GM21367 (cell line): ENCODE measurements at regions not wholly inside any gene's neighbourhood (a gene's known extent, or its start where the extent isn't known, plus 50 kb on each side); places are given as distances from the start of the nearest gene placed in this dataset.
"Not testable (repeated sequence)": the region's sequence is repeated elsewhere in the genome, so short reads cannot be mapped to it uniquely, and the experiment has no call there.

Source experiments
- ATAC-seq: cut with Tn5 transposase; IDR thresholded peaks from one replicate; pipeline ENCODE4 v1.9.1; 2021; ENCODE audit not compliant: unreplicated experiment

DNA sequence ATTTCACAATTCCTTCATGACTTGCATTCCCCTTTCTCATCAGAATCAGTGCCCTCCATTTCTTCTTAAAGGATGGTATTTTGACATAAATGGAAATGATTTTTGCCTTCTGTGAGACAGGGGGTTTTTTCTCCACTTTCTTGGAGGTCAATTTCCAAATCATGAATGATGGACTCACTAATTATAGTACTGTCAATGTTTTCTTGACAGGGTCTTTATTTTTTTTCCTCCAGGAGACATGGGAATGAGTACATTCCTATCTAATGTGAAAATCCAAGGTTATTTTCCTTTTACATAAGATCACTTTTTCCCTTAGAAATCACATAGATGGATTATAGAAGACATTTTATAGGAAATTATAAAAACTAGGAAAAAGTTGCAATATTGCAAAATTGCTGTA is 141.7 kb downstream of the SPATA31A6 start:
- ATAC-seq, result not testable (repeated sequence)

DNA sequence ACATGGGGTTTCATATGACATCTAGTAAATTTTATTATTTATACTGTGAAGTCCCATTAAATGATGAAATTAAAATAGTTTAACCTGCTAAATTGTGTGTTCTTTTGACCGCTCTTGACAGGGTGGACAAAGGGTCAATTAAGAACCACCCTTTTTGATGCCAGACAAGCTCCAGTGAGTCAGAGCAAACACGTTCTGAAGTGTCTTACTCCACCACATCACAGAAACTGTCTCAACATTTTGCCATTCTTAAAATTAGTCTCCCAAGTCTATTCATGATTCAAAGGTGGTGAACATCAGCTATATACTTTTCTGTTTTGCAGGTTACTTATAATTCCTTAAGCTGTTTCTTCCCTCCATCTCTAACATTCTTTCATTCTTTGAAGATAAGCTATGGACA is 142.1 kb downstream of the SPATA31A6 start:
- ATAC-seq, result not testable (repeated sequence)

DNA sequence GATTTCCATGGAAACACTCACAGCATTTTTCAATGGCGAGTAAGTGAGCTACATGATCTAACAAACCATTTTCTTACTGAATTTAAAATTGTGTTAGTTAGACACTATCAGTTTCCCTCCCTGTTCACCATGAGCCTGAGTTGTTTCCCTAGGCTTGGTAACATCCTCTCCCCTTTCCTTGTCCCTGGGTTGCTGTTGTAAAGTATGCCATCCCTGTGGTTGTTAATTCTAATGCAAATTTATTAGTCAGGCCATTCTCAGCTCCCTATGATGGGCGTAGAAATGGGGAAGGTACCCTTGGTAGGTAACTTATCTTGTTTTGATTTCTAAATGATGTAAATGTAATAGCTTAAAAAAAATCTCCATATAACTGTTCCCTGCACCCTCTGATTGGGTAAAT is 143.0 kb downstream of the SPATA31A6 start:
- ATAC-seq, result not testable (repeated sequence)

DNA sequence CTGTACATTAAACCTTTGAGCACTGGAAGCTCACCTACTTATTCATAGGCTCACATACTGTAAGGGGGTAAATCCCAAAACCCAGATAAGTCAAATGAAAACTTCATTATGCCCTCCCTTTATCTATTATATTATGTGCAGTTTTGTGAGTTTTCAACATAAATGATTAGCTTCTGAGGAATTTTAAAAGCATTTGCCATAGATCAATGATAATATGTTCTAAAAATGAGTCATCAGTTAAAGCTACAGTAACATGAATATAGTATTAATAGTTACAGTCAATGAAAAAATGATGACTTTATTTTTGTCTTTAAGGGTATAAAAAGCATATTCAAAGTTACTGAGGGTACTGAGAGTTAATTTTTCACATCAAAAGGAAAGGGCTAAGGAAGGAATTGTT is 151.9 kb downstream of the SPATA31A6 start:
- ATAC-seq, result not testable (repeated sequence)

DNA sequence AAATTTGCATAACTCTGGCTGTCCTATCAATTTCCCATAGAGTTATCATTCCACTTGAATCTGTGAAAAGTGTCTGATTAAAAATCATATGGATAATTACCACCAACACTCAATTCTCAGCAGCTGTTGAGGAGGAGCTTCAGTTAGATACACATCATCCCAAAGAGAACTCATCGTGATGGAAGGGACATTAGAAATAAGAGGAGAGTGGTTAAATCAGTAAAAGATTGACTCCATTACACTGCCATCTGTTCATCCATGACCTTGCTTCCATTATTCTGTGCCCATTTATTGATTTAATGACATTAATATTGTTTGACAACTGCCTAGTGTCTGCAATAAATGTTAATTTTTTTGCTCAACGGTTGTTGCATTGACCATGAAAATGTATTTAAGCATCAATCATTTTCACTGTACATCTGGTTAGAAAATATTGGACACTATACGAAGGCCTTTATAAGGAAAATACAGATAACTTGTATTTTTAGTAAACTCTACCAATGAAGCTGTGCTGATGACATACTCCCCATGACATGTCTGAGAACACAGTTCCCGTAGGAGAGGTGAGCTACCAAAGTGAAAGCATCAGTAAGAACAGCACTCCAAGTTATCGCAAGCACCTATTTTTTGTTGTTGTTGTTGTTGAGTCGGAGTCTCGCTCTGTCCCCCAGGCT is 152.7 kb downstream of the SPATA31A6 start:
- ATAC-seq, result not testable (repeated sequence)

DNA sequence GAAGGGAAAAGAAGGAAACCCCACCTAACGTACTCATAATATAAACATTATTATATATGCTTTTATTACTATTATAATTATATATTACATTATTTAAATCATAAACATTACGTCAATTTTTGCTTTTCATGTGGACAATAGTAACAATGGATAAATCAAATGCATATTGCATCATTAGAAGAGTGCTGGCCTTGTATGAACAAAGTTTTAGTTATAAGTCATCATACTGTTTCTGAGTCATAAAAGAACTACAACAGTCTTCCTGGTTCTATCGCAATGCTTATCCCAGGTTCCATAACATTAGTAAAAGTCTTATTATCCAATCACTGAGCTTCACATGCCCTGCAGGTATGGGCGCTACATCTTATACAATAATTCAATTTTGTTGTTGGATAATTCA is 154.8 kb downstream of the SPATA31A6 start:
- ATAC-seq, result not testable (repeated sequence)

DNA sequence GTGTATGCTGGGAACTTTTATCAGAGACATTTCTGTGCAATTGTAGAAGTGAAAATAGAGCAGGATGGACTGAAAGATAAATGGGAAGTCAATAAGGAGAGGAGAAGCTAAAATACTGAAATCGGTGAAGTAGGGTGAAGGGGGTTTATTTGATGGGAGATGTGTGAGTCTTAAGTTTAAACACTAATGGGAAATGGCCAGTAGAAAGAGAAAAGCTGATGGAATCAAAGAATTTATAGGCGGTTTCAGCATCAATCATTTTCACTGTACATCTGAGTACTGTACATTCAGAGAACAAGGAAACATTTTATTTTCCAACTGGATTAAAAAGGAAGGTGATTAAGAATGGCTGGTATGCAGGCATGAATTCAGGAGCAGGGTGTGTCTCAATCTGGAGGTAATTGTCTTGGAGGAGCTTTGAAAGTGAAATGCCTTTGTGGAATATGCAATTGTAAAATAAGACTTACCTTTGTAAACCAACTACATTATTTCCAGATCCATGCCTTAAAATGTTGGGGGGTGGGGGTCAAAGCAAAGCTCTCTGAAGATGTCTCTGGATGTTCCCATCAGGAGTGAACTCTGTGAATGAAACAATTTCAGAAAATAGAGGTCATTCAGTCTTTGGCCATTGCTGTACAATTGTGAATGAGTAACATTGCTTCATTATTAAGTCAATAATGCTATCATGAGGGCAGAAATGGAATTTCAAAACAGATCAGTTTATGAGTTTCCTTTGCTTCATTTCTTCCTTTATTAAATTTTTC is 156.4 kb downstream of the SPATA31A6 start:
- ATAC-seq, result not testable (repeated sequence)

DNA sequence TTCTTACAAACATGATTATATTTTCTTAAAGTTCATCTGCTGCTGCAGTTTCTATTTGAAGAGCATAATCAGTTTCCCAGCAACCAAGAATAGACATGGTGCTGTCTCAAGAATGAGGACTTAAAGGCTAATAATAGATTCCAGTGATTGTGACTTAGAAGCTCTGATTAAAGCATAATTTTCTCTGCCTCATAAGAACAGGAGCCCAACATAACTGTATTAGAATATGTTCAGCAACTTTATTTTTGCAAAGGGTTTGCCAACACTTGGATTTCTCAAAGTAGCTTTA is 156.9 kb downstream of the SPATA31A6 start:
- ATAC-seq, result not testable (repeated sequence)

DNA sequence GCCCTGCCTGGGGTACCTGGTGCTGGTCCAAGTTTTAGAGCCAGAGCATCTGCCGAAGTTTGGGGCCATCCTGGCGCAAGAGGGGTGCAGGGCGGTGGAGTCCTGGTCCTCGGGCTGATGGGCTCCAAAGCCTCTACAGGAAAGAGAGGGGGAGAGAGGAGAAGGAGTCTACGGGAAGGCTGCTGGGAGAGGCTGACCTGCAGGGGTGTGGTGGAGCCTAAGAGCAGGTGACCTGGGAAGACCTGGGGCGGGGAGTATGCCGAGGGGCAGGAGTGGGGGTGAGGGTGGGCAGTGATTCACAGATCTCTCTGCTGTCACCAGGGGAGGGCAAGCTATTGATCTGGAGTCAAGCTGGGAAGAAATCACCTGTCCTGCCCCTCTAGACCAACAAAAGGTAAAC is 158.4 kb downstream of the SPATA31A6 start:
- ATAC-seq, result not testable (repeated sequence)

DNA sequence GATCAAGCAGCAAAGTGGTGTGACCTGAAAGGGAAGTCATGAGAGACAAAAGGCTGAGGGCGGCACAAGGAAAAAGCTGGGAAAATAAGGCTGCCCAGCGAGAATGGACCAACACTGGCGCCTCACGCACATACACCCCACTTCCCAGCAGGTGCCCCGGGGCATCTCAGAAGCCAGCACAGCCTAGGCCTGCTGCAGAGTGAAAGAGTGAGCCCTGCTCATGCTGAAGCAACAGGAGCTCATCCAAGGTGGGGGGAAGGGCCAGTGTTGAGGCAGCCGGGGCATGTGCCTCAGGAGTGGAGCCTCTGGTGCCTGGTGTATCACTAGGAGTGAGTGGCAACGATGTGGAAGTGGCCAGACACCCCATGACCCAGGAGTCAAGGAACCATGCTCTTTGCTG is 158.8 kb downstream of the SPATA31A6 start:
- not testable (repeated sequence) for ATAC-seq

DNA sequence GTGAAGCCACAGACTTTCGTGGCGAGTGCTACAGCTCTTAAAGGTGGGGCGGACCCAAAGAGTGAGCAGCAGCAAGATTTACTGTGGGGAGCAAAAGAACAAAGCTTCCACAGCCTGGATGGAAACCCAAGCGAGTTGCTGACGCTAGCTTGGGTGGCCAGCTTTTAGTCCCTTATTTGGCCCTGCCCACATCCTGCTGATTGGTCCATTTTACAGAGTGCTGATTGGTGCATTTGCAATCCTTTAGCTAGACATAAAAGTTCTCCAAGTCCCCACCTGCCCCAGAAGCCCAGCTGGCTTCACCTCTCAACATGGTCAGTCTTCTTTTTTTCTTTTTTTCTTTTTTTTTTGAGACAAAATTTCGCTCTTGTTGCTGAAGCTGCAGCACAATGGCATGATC is 161.0 kb downstream of the SPATA31A6 start:
- ATAC-seq, result not testable (repeated sequence)

DNA sequence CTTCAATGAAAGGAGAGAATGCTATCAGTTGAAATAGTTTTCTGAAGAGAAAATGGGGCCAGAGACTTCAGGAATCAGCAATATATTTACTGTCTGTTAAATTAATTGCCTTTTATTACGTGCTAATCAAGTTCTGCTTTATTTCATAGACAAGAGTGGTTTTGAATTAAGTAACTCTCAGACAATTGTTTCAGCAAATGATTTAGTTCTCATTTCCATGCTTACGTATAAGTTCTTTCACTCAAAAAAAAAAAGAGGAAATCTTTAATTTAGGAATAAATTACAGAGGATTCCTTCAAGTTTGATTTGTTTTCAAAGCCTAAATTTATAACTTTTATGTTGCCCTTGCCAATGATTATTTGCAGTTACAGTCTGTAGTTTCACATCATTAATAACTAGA is 163.5 kb downstream of the SPATA31A6 start:
- ATAC-seq, result not testable (repeated sequence)

DNA sequence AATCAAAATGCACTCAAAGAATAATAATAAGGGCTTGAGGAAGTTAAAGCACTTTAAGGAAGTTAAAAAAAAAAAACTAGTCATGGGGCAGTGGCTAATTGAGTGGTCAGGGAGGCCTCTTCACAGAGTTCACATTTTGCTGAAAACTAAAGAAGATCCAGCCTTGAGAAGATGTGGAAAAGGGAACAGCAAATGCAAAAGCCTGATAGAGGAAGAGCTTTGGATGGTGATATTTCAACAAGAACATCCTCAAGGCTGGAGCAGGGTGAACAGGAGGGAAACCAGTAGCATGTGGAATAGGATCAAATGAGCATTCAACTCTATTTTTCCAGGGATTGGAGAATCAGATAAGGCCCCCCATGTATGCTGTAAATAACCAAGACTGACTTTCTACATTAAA is 165.7 kb downstream of the SPATA31A6 start:
- ATAC-seq, result not testable (repeated sequence)

DNA sequence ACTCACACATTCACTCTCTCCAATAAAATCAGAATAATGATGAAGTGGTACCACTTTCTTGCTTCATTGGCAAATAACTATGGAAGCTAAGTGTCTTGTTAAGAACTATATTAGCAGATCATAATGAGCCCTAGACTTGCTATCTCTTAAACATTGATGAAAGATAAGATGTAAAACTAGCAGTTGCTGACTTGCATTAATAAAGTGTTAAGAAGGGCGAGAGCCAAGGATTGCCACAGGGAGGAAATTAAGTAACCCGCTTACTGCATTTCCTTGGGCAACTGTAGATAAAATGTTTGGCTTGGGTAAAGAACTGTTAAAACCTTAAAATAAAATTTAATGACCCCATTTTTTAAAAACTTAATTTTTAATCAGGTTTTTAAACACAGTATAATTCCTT is 167.0 kb downstream of the SPATA31A6 start:
- not testable (repeated sequence) for ATAC-seq

DNA sequence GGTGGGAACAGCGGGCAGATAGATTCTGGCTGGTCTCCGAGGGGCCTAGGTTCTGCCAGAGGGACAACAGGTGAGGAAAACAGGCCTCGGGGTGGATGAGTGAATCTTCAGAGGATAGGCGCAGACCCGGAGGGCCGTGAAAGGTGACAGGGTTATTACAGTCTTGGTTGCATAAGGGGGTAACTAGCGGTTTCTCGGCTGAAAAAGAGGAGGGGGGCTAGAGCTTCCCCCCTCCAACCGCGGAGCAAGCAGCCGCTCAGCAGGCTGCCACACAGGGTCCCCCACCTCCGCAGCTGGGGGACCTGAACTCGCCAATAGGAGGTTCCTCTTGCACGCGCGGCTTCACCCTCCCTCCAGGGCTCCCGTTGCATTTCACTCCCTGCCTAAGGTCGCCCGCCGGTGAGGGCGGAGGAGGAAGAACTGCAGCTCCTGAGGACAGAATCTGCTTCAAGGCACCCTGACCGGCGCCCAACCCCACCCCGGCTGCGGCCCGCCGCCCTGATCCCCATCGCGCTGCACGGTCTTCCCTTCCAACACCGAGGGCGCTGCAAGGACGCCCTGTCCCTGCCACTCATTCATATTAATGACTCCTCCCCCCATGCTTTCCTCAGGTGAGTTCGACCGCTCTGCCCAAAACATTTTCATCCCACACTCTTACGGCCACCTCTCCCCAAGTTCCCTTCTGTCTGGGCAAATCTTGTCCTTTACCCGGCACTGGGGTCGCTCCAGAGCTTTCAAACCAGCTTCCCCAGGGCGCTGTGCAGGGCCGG is 174.3 kb downstream of the SPATA31A6 start:
- not testable (repeated sequence) for ATAC-seq

DNA sequence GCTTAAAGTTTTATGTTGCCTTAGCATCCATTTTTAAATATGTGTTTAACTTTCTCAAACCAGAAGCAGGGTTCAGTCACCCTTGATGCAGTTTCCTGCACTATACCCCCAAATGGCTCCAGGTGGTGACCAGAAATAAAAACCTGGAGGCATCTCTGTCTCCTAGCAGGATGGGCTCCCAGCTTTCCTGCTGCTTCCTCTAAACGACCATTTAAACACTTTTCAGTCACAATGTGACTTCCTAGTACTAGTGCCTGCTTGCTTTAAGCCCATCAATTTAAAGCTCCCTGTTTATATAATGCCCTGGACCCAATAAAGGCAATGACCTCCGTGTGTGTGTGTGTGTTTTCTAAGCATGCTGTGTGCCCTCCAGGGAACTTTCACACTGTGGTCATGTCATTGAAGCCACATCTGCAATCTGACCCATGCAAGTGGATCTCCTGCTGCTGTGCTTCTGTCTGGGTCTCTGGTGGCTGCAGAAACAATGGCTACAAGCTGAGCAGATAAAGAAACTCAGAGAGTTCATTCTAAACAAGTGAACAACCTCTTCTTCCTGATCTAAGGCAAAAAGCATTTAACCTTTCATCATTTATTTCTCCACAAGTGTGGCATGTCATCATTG is 175.3 kb downstream of the SPATA31A6 start:
- not testable (repeated sequence) for ATAC-seq

DNA sequence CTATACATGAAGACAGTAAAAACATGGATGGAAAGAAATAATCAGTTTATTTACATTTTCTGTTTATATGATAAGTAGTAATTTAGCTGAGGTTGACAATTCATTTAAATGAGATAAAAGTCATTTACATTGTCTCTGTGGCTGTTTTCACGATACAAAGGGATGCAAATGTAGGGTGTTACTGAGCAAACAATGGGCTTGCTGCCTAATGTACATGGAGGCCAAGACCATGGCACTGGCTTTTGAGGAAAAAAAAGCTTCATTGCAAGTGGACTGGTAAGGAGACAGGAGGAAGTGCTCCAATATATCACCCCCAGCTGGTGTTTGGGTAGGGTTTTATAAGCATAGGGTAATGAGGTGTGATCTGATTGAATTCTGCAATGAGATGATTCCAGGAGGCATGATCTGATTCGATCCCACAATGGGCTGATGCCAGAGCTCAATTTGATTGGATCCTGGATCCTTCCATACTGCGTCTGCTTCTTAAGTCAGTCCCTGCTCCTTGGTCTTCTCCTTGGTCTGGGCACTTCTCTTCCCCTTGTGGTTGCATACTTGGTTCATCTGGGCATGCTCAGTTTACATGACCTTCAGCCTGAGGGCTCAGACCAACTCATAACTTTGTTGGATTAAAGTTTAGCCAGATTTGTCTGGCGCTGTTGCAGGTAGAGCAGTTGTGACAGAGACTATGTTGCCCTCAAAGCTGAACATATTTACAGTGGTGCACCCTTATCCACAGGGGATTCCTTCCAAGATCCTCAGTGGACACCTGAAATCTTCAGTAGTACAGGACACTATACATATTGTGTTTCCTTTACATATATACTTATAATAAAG is 181.2 kb downstream of the SPATA31A6 start:
- not testable (repeated sequence) for ATAC-seq

DNA sequence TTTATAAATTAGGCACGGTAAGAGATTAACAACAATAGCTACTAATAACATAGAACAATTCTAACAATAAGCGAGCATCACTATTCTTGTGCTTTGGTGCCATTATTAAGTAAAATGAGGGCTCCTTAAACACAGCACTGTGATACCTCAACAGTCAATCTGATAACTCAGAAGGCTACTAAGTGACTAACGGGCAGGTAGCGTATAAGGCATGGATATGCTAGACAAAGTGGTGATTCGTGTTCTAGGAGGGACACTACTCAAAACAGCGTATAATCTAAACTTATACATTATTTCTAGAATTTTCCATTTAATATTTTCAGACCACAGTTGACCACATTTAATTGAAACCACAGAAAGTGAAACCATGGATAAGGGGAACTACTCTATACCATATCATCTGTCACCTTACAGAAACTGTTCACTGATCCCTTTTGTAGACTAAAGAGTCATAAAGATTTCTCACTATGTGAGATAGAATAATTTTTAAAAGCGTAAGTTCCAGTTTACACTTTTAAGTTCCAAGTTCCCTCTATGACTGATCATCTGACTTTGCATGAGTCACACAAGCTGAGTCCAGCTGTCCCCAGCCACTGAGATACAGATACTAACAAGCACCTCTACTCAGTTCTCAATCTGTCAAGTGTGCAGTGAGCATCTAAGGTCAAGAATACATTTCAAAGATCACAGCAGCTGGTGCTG is 181.9 kb downstream of the SPATA31A6 start:
- ATAC-seq, result peak; percentile 91

DNA sequence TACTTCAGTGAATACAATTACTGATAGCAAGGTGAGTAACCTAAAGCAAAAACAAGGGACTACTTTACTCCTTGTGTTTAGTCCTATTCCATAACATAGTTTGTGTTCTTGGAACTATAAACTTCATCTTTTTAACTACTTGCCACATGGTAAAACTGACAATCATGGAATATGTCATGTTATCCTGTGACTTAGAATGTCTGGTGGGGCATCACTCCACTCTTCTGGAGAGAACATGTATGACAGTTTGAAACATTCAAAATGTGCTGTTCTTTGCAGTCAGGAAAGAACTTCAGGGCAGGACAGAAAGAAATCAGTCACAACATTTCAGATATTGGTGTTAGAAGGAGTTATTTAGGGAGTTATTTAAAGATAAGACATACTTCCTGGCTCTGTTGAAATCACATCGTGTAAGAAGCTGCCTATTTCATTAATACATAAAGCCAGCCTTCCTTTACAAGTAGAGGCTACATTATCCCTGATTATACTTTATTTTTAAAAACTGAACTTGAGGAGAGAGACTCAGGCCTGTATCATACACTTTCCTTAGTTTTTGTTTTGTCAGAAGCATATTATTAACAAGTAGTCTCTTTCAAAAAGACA is 184.9 kb downstream of the SPATA31A6 start:
- ATAC-seq, result not testable (repeated sequence)
